ENCODE measurements at regions not wholly inside any gene's neighbourhood (a gene's known extent, or its start where the extent isn't known, plus 50 kb on each side); places are given as distances from the start of the nearest gene placed in this dataset.
"Not testable (repeated sequence)": the region's sequence is repeated elsewhere in the genome, so short reads cannot be mapped to it uniquely, and the experiment has no call there.

DNA sequence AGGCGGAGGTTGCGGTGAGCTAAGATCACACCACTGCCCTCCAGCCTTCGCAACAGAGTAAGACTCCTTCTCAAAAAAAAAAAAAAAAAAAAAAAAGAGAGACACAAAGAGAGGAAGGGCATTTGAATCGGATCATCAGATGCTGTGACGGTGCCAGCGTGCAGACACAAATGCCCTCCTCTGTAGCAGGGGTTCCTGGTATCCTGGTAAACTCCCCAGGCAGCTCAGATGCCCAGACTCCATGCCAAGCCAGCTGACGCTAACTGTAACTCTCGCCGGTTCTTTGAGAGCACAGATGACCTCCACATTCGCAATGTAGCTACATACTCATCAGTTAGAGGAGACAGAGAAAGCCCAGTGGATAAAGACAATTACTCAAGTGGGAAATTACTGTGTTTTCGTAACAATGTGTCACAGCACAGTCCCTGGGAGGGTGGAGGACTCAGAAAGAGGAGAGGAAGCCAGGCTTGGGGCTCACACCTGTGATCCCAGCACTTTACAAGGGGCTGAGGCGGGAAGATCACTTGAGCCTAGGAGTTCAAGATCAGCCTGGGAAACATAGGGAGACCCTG is 153.1 kb downstream of the BRD1 start:
- Histone ChIP-seq H3K36me3 (ENCODE audit: control insufficient read depth, insufficient read depth, low read length) (no peaks in the 10 kb centered on the region), H3K27me3 (replicated peaks; ENCODE audit: control insufficient read depth, insufficient read depth, low read length) (peaks cover 2% of the 10 kb centered on the region), H3K4me3 (replicated peaks; ENCODE audit: low read depth, low read length) (no peak overlapping the region)
- TF ChIP-seq, protein P1, sequence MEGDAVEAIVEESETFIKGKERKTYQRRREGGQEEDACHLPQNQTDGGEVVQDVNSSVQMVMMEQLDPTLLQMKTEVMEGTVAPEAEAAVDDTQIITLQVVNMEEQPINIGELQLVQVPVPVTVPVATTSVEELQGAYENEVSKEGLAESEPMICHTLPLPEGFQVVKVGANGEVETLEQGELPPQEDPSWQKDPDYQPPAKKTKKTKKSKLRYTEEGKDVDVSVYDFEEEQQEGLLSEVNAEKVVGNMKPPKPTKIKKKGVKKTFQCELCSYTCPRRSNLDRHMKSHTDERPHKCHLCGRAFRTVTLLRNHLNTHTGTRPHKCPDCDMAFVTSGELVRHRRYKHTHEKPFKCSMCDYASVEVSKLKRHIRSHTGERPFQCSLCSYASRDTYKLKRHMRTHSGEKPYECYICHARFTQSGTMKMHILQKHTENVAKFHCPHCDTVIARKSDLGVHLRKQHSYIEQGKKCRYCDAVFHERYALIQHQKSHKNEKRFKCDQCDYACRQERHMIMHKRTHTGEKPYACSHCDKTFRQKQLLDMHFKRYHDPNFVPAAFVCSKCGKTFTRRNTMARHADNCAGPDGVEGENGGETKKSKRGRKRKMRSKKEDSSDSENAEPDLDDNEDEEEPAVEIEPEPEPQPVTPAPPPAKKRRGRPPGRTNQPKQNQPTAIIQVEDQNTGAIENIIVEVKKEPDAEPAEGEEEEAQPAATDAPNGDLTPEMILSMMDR (IDR thresholded peaks at IDR 0.05; ENCODE audit: insufficient read depth, low read length, poor library complexity, severe bottlenecking), result no peak
- DNase-seq (ENCODE audit: extremely low read depth, insufficient read length), result no peak

DNA sequence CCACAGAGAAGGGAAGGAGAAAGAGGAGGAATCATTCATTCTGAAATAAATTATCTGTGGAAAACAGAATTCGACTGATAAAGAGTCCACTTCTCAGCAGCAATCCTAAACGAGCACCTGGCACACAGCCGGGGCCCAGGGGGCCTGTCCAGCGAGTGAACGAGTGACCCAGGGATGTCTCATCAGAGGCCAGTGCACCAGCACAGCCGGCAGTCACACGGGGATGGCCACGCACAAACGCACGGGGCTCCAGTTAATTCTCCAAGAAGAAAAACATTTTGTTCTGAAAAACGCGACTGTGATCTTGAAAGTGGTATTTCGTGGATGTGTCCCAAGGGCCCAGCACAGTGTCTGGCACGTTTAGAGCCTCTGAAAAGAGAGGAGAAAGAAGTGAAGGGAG is 154.6 kb downstream of the BRD1 start:
- Histone ChIP-seq H3K27me3 (replicated peaks; ENCODE audit: control insufficient read depth, insufficient read depth, low read length) (no peaks in the 10 kb centered on the region; the same call in none of the 2 replicates), H3K36me3 (ENCODE audit: control insufficient read depth, insufficient read depth, low read length) (no peaks in the 10 kb centered on the region), H3K4me3 (replicated peaks; ENCODE audit: low read depth, low read length) (no peak overlapping the region)
- no peak for DNase-seq (ENCODE audit: extremely low read depth, insufficient read length)
- TF ChIP-seq, protein P1 (IDR thresholded peaks at IDR 0.05; ENCODE audit: insufficient read depth, low read length, poor library complexity, severe bottlenecking), result no peak

DNA sequence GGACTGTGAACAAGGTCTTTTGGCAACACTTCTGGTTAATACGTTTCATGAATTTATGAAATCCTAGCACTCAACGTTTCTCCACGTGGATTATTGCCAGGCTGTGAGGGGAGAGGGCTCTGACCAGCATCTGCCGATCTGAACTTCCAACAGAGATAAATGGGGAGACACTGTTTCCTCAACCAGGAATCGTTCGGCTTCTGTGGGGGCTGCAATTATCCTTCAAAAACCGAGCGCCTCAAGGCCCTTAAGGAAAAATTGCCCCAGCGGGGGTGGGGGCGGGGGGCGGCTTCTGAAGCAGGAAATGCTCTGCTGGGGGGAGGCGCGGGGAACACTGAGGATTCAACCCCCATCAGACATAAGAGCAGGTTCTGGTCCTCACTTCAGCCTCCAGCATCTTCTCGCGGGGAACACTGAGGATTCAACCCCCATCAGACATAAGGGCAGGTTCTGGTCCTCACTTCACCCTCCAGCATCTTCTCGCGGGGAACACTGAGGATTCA is 155.6 kb downstream of the BRD1 start:
- no peak for DNase-seq (ENCODE audit: extremely low read depth, insufficient read length)
- no peaks in the 10 kb centered on the region; the same call in none of the 2 replicates for H3K27me3 ChIP-seq (replicated peaks; ENCODE audit: control insufficient read depth, insufficient read depth, low read length)
- TF ChIP-seq, protein P1 (IDR thresholded peaks at IDR 0.05; ENCODE audit: insufficient read depth, low read length, poor library complexity, severe bottlenecking), result no peak

DNA sequence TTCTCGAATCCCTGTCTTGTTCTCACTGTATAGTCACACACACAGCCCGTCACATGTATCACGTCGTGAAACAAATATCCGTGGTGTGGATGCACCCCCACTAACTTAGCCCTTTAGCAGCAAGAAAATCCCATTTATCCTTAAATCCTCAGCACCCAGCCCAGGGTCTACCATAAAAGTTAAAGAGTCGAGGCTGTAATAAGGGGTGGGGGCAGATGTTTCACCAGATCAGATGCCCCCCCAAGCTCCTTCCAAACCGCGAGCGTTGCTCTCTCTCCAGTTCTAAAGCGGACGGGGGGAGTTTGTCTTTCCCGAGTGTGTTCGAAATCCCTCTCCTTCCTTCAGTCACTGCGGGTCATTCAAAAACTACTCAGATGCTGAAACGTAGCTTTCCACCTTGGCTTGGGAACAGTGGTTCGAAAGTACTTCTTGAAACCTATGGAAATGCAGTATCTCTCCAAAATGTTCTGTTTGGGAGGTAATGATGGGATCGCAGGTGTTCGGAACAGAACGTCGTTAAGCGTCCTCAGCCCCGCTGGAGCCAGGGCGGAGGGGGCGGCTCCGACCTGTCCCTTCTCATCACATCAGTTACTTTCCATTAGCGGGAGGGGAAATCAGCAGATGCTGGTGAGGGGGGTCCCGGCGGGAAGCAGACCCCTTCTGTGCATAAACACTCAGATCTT is 156.2 kb downstream of the BRD1 start:
- TF ChIP-seq, protein P1 (IDR thresholded peaks at IDR 0.05; ENCODE audit: insufficient read depth, low read length, poor library complexity, severe bottlenecking), result no peak
- Histone ChIP-seq H3K36me3 (ENCODE audit: control insufficient read depth, insufficient read depth, low read length) (no peaks in the 10 kb centered on the region), H3K4me3 (replicated peaks; ENCODE audit: low read depth, low read length) (no peak overlapping the region), H3K27me3 (replicated peaks; ENCODE audit: control insufficient read depth, insufficient read depth, low read length) (no peaks in the 10 kb centered on the region; the same call in none of the 2 replicates)
- DNase-seq (ENCODE audit: extremely low read depth, insufficient read length), result no peak

More for the DNA sequence above, 155.6 kb downstream of the BRD1 start:
- Histone ChIP-seq H3K36me3 (ENCODE audit: control insufficient read depth, insufficient read depth, low read length) (no peaks in the 10 kb centered on the region), H3K4me3 (replicated peaks; ENCODE audit: low read depth, low read length) (no peak overlapping the region)

DNA sequence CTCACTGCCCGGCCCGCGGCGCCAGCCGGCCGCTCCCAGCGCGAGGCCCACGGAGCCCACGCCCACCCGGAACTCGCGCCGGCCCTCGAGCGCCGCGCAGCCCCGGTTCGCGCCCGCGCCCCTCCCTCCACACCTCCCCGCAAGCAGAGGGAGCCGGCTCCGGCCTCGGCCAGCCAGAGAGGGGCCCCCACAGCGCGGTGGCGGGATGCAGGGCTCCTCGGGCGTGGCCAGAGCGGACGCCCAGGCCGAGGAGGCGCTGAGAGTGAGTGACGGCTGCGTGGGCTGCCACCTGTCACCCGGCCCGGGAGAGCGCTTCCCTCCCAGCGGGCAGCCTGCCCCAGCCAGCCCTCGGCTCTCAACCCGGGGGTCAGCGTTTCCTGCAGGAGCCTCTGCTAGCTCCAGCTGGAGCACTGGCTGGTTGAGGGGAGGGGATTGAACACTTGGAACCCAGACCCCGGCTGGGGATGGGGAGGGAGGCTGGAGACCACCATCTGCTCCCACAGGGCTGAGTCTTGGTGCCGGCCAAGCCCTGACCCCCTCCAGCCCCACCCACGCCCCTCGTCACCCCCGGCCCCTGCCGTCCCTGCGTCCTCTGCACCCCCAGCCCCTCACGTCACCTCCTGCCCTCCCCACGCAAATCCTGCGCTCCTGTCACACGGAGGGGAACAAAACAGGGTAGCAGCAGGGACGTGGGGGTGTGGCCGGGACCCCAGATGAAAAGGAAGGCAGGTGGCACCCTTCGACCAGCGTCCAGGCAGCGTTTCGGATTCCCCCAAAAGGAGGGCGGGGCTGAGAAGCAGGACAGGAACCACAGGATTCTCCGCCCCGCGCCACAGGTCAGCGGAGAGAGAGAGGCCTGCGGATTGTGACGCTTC is 157.0 kb downstream of the BRD1 start:
- Histone ChIP-seq H3K4me3 (replicated peaks; ENCODE audit: low read depth, low read length) (peak overlapping the region; percentile 12; the same call in 1 of the 2 replicates), H3K36me3 (ENCODE audit: control insufficient read depth, insufficient read depth, low read length) (no peaks in the 10 kb centered on the region), H3K27me3 (replicated peaks; ENCODE audit: control insufficient read depth, insufficient read depth, low read length) (no peaks in the 10 kb centered on the region; the same call in none of the 2 replicates)
- DNase-seq (ENCODE audit: extremely low read depth, insufficient read length), result no peak
- TF ChIP-seq, protein P1 (IDR thresholded peaks at IDR 0.05; ENCODE audit: insufficient read depth, low read length, poor library complexity, severe bottlenecking), result no peak

DNA sequence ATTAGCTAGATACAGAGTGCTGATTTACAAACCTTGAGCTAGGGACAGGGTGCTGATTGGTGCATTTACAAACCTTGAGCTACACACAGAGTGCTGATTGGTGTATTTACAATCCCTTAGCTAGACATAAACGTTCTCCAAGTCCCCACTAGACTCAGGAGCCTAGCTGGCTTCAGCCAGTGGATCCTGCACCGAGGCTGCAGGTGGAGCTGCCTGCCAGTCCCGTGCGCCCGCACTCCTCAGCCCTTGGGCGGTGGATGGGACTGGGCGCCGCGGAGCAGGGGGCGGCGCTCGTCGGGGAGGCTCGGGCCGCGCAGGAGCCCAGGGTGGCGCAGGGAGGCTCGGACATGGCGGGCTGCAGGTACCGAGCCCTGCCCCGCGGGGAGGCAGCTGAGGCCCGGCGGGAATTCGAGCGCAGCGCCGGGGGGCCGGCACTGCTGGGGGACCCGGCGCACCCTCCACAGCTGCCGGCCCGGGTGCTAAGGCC is 157.7 kb downstream of the BRD1 start:
- H3K4me3 ChIP-seq (replicated peaks; ENCODE audit: low read depth, low read length); DNase-seq (ENCODE audit: extremely low read depth, insufficient read length); H3K27me3 ChIP-seq (replicated peaks; ENCODE audit: control insufficient read depth, insufficient read depth, low read length); H3K36me3 ChIP-seq (ENCODE audit: control insufficient read depth, insufficient read depth, low read length): not testable (repeated sequence)

DNA sequence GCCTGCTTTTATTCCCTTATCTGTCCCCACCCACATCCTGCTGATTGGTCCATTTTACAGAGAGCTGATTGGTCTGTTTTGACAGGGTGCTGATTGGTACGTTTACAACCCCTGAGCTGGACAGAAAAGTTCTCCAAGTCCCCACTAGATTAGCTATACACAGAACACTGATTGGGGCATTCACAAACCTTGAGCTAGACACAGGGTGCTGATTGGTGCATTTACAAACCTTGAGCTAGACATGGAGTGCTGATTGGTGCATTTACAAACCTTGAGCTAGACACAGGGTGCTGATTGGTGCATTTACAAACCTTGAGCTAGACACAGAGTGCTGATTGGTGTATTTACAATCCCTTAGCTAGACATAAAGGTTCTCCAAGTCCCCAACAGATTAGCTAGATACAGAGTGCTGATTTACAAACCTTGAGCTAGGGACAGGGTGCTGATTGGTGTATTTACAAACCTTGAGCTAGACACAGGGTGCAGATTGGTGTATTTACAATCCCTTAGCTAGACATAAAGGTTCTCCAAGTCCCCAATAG is 158.2 kb downstream of the BRD1 start:
- H3K36me3 ChIP-seq (ENCODE audit: control insufficient read depth, insufficient read depth, low read length); DNase-seq (ENCODE audit: extremely low read depth, insufficient read length); H3K4me3 ChIP-seq (replicated peaks; ENCODE audit: low read depth, low read length); H3K27me3 ChIP-seq (replicated peaks; ENCODE audit: control insufficient read depth, insufficient read depth, low read length): not testable (repeated sequence)
